Activated CD4-positive, alpha-beta T cell treated with anti-CD3 and anti-CD28 coated beads for 4 hours (primary cell): ENCODE measurements at regions not wholly inside any gene's neighbourhood (a gene's known extent, or its start where the extent isn't known, plus 50 kb on each side); places are given as distances from the start of the nearest gene placed in this dataset.
"Not testable (repeated sequence)": the region's sequence is repeated elsewhere in the genome, so short reads cannot be mapped to it uniquely, and the experiment has no call there.

Source experiments
- DNase-seq, 2 donors: peaks; one replicate each; pipeline ENCODE4 v3.0.0-alpha.2; 2020

GRCh38 chr5:120252839-120253238 lies 211.3 kb upstream of the PRR16 start:
- DNase-seq = no peak

- DNase-seq = no peak
These were observed 209.7 kb upstream of the PRR16 start for GRCh38 chr5:120254385-120254784.

DNA sequence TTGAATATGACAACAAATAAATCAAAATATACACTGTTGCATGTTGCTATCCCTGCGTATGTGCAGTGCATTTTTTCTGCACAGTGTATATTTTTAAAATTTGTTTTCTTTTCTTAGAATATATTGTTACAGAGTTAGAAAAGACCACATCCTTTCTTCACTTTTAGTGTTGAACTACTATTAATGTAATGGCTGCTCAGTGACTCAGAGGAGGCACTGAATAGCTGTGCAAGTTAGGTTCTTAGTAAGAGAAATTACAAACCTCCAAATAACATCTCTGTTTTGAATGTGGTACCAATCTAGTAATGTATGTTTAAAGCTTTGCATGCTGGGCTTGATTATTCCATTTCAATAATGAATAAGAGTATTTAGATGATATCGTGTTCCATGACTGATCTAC lies 208.9 kb upstream of the PRR16 start:
- no peak for DNase-seq

DNA sequence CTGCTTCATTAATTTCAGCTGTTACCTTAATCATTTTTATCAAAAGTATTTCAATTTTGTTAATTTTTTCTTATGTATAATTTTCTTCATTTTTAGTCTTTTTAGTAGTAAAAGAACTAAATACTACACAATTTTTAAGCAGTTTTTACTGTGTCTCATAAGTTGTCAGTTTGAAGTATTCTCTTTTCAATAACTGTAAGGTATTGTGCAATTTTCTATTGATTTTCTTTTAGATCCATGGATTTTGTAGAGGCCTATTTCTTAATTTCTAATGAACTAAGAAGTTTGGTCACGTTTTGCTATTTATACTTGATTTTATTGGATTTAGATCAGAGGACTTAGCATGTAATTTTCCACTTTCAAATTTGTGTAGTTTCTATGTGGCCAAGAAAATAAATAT lies 207.7 kb upstream of the PRR16 start:
- DNase-seq = no peak

DNA sequence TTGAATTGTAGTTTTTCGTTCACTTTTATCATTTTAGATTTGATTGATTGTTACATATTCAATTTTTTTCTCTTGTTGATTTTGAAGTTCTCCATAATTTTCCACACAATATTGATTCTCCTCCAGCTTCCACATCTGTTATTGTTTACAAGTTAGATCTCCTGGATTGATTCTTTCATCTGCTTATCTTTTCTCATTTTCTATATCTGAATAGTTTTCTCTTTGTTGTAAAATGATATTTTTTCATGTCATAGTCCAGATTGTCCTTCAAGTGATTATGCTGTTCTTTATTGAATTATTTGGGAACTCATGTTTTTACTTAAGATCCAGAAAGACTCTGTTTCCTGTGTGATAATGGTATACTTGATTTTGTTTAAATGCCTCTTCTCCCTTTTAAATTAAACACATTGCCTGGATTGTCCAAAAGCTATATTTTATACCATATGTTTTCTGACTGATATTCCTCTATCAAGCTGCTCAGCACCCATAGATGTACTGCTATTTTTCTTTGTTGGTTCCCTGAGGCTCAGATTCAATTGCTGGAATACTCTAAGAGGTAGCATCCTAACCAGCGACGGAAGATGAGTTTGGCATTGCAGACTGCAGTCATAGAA lies 206.6 kb upstream of the PRR16 start:
- no peak for DNase-seq

- DNase-seq = no peak
These were observed 206.0 kb upstream of the PRR16 start for GRCh38 chr5:120258123-120258522.

DNA sequence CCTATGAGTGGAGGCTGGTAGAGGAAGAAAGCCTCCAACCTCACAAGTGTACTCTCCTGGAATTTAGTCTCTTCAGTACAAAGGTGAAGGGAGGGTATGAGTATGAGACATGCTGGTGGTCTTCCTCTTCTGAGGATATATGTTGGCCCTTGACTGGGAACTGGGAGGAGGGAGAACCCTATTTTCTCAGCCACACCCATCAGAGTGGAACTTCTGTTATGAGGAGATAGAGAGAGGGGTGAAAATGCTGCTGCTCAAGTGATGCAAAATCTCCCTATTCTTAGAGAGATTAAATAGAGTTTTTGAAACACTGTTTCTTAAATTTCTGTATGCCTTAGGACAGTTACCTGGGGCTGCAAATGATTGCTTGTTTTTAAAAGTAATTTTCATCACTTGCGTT lies 203.4 kb upstream of the PRR16 start:
- no peak for DNase-seq

- DNase-seq = no peak
These were observed 193.6 kb upstream of the PRR16 start for GRCh38 chr5:120270498-120270897.

- DNase-seq = no peak
These were observed 170.3 kb upstream of the PRR16 start for GRCh38 chr5:120293796-120294195.

DNA sequence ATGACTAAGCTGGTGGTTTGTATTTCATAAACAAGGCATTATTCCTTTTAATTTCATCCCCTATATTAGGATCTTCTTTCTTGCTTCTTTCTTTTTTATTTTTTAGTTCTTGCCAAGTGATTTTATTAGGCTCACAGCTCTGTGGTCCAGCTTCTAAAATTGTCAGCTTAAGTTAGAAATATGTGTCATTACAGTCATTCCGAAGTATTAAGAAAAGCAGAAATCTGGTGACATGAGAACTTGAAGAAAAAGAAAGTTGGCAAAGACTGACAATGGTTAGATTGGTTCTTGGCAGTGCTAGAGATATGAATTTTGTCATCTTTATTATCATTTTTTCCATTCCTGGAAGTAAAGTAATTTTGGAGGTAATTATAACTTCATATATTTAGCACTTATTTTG lies 166.5 kb upstream of the PRR16 start:
- no peak for DNase-seq

DNA sequence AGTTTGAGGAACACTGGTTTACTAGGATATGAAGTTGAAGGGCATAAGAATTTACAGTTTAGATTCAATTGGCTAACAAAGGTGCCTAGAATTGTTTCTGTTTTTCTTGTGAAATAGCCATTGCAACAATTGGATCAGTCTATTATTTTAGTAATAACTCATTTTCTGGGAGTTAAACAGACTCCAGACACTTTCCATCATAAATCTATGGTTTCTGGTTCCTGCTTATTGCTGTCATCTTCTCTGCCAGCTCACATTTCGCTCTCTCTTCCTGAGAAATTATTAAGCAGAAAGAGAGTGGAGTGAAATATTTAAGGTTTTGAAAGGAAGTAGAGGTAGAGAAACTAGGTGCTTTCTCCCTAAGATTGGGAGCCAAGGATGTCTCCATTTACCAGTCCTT lies 165.1 kb upstream of the PRR16 start:
- no peak for DNase-seq

GRCh38 chr5:120304663-120305062 lies 159.4 kb upstream of the PRR16 start:
- DNase-seq = no peak

- DNase-seq = no peak
These were observed 157.8 kb upstream of the PRR16 start for GRCh38 chr5:120306303-120306702.

DNA sequence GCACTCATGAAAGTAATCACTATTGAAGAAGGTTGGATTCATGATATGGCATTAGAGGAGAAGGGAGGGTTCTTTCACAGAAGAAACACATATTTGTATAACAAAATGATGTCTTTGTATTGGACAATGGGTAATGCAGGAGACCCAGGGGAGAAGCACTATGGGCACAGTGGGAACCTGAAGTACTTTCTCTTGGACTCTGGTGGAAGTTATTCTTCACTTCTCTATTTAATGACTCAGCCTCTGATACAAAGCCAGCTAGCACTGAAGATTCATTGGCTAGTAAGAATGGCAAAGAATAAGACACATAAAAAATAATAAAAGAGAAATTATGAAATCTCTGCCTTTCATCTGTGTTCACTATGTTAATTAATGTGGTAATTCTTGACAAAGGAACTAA lies 149.9 kb upstream of the PRR16 start:
- no peak for DNase-seq

- no peak for DNase-seq
These were observed 143.5 kb upstream of the PRR16 start for GRCh38 chr5:120320626-120321025.

GRCh38 chr5:120326651-120327050 lies 137.4 kb upstream of the PRR16 start:
- DNase-seq = no peak

- no peak for DNase-seq
These were observed 136.9 kb upstream of the PRR16 start for GRCh38 chr5:120327180-120327579.

GRCh38 chr5:120329095-120329494 lies 135.0 kb upstream of the PRR16 start:
- DNase-seq = no peak

DNA sequence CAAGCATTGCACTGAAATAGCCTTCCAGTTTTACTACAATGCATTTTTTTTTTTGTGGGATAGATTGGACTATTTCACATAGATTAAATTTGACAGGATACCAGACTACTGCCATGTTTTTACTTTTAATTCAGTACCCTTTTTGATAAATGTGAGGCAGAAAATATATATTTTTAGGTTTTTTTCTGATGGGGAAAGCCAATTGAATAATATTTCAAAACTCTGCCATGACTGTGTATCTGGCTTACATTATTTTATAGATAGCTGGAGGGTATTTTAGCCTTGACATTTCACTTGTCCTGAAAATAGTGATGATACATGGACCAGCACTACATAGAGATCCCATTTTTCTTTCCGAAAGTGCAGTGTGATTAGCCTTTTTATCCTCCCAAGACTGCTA lies 133.5 kb upstream of the PRR16 start:
- DNase-seq = no peak

GRCh38 chr5:120344181-120344580 lies 119.9 kb upstream of the PRR16 start:
- no peak for DNase-seq

DNA sequence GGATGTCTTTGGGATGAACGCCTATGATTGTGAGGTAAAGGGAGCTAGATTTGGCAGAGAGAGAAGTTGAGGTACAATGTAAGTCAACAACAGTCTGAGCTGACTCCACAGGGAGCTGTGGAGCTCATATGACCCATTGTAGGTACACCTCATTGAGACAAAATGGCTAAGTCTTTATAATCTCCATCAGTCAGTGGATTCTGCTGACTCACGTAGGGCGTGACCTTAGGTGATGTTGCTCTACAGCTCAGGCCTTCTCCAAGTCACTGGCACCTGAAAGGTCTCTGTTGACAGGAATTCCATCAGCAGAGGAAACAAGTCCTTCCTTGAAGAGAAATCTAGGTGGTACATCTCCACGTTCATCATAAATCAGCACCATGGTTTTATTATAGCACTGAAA lies 118.2 kb upstream of the PRR16 start:
- no peak for DNase-seq

DNA sequence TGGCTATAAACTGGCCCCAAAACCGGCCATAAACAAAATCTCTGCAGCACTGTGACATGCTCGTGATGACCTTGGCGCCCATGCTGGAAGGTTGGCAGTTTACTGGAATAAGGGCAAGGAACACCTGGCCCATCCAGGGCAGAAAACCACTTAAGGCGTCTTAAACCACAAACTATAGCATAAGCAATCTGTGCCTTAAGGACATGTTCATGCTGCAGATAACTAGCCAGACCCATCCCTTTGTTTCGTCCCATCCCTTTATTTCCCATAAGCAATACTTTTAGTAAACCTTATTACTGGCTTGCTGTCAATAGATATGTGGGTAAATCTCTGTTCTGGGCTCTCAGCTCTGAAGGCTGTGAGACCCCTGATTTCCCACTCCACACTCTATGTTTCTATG lies 113.0 kb upstream of the PRR16 start:
- not testable (repeated sequence) for DNase-seq

DNA sequence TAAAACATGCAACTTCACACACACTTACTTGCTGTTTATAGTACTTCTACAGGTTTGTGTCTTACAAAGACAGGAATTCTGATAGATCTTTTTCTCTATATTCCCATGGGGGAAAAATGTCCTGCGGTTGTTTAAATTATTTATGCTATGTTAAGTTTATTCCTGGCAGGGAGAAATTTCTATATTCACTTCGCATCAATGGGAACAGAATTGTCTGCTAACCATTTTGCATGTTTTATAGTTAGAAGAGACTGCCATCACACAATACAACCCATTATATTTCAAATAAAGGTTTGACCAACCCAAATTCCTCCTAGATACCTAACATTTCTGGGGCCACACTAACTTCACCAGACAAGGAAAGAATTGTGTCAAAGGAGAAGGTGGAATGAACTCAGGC lies 110.0 kb upstream of the PRR16 start:
- DNase-seq = no peak

- no peak for DNase-seq
These were observed 105.2 kb upstream of the PRR16 start for GRCh38 chr5:120358949-120359348.

- no peak for DNase-seq
These were observed 102.2 kb upstream of the PRR16 start for GRCh38 chr5:120361941-120362340.

DNA sequence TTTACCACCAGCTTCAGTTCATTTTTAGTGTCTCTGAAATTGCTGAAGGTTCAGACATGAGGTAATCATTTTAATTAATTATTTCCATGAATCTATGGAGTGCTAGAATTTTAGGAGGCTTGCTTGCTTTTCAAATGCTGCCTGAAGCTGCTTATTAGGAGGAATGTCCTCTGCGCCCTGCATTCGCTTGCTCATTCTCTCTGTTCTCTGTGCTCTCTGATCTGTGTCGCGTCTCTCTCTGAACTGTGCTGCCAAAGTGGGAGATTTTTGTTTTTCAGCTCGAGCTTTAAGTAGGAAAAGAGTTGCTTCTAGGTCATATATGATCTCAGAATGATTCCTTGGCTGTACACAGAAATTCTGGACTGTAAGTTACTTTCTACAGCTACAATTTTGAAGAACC lies 101.7 kb upstream of the PRR16 start:
- no peak for DNase-seq
